HEK293T (cell line): ENCODE measurements at regions not wholly inside any gene's neighbourhood (a gene's known extent, or its start where the extent isn't known, plus 50 kb on each side); places are given as distances from the start of the nearest gene placed in this dataset.

Experiments used
- CTCF ChIA-PET: fragments of 350-600 bp; formaldehyde crosslinking; extraction: SDS; loops from one replicate; lab custom pipeline; 2021; ENCODE audit warnings: antibody characterized with exemption, inconsistent platforms; lab: Yijun Ruan, JAX
- POLR2A ChIA-PET: fragments of 350-600 bp; formaldehyde crosslinking; extraction: SDS; loops from one replicate; lab custom pipeline; 2020; ENCODE audit warnings: antibody characterized with exemption, inconsistent platforms; lab: Yijun Ruan, JAX
- DNase-seq: peaks from one replicate; pipeline ENCODE4 v3.0.0; 2012; ENCODE audit warnings: mixed read lengths; ENCODE audit errors: extremely low spot score
- ARNT ChIP-seq: fragments of 450-650 bp; IDR thresholded peaks from 2 replicates; pipeline ENCODE4 v1.6.1; 2017; ENCODE audit warnings: mild to moderate bottlenecking
- BHLHE40 ChIP-seq: fragments of 450-650 bp; IDR thresholded peaks from 2 replicates; pipeline ENCODE4 v1.6.1; 2016; ENCODE audit warnings: mild to moderate bottlenecking, moderate library complexity, borderline replicate concordance
- CTBP1 ChIP-seq: fragments of 450-650 bp; IDR thresholded peaks from 2 replicates; pipeline ENCODE4 v1.6.1; 2016; ENCODE audit warnings: borderline replicate concordance
- ELF4 ChIP-seq: fragments of 450-650 bp; IDR thresholded peaks from 2 replicates; pipeline ENCODE4 v1.6.1; 2017; ENCODE audit warnings: antibody characterized with exemption
- FOXA1 ChIP-seq: fragments of 450-650 bp; IDR thresholded peaks from 2 replicates; pipeline ENCODE4 v1.6.1; 2016; ENCODE audit warnings: mild to moderate bottlenecking
- FOXK2 ChIP-seq: fragments of 450-650 bp; IDR thresholded peaks from 2 replicates; pipeline ENCODE4 v1.6.1; 2016; ENCODE audit warnings: mild to moderate bottlenecking
- FOXM1 ChIP-seq: fragments of 450-650 bp; IDR thresholded peaks from 2 replicates; pipeline ENCODE4 v1.6.1; 2017; ENCODE audit warnings: mild to moderate bottlenecking, borderline replicate concordance
- HDGF ChIP-seq: fragments of 450-650 bp; IDR thresholded peaks from 2 replicates; pipeline ENCODE4 v1.6.1; 2017; ENCODE audit warnings: antibody characterized with exemption, borderline replicate concordance
- L3MBTL2 ChIP-seq: fragments of 450-650 bp; conservative IDR thresholded peaks from 2 replicates; pipeline ENCODE4 v1.6.1; 2016; ENCODE audit warnings: mild to moderate bottlenecking
- LEF1 ChIP-seq: fragments of 450-650 bp; IDR thresholded peaks from 2 replicates; pipeline ENCODE4 v1.6.1; 2017; ENCODE audit warnings: mild to moderate bottlenecking, borderline replicate concordance
- NFRKB ChIP-seq: fragments of 450-650 bp; IDR thresholded peaks from 2 replicates; pipeline ENCODE4 v1.6.1; 2016; ENCODE audit warnings: mild to moderate bottlenecking, moderate library complexity
- SP1 ChIP-seq: fragments of 450-650 bp; IDR thresholded peaks from 2 replicates; pipeline ENCODE4 v1.6.1; 2017
- SUZ12 ChIP-seq: fragments of 450-650 bp; IDR thresholded peaks from 2 replicates; pipeline ENCODE4 v1.6.1; 2016; ENCODE audit warnings: mild to moderate bottlenecking
- TARDBP ChIP-seq: fragments of 450-650 bp; IDR thresholded peaks from 2 replicates; pipeline ENCODE4 v1.6.1; 2016
- ZNF384 ChIP-seq: fragments of 450-650 bp; IDR thresholded peaks from 2 replicates; pipeline ENCODE4 v1.6.1; 2016
- TF ChIP-seq, protein P1 (sequence below): fragments of 450-650 bp; IDR thresholded peaks from 2 replicates; pipeline ENCODE4 v1.6.1; 2016

DNA sequence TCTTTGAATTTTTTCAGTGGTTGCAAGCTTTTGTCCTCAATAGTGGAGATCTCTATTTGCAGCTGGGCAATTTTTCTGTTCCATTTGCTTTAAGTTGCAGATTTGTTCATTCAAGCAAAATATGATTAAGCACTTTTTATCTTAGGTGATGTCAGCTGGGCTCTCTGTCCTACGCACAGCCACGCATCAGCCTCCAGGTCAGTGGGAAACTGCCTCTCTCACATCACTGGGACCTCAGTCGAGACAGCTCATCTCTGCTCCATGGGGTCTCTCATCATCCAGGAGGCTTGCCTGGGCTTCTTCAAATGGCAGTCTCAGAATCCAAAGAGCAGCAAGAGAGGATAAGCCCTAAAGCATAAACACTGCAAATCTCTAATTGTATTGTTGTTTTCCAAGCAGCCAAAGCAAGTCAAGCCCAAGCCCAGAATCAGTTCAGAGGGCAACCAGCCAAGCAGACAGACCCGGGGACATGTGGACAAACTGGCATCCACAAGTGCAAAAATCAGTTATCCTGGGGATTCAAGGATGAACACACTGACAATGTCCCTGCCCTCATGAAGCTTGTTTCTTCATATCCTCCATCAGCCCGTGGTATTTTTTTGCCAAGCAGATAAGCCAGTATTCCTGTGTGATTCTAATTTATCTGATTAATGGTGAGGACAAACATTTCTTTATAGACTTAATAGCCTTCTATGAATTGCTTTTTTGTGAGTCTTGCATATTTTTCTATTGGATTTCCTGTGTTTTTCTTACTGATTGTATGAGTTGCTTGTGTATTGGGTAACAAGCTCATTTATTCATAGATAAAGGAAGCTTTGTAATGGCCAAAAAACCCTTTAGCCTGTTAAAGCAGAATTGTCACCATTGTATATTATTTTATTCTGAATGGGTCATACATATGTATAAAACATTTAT lies 262.5 kb downstream of the GXYLT1 start:
- POLR2A ChIA-PET = no interaction called here
- CTCF ChIA-PET = no interaction called here
- TF ChIP-seq FOXM1 = no peak
- TF ChIP-seq, protein P1, sequence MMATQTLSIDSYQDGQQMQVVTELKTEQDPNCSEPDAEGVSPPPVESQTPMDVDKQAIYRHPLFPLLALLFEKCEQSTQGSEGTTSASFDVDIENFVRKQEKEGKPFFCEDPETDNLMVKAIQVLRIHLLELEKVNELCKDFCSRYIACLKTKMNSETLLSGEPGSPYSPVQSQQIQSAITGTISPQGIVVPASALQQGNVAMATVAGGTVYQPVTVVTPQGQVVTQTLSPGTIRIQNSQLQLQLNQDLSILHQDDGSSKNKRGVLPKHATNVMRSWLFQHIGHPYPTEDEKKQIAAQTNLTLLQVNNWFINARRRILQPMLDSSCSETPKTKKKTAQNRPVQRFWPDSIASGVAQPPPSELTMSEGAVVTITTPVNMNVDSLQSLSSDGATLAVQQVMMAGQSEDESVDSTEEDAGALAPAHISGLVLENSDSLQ = no peak
- TF ChIP-seq HDGF = no peak
- no peak for DNase-seq

DNA sequence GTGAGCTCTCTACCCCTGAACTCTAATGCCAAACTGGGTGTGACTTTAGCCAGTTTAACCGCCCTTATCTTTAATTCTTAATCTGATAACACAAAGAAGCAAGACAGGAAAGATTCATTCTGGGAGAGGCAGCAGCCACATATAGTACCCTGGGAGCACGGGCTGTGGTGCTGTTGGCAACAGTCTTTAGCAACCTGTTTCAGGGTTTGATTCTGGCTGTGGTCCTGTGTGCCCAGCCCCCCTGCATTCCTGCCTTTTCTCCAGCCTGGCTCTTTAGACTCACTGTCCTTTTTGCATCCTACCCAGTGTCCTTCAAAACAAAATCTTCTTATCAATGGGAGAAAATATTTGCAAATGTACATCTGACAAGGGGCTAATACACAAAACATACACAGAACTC lies 275.2 kb downstream of the GXYLT1 start:
- ChIA-PET POLR2A (no interaction called here), CTCF (no interaction called here)
- no peak for TF ChIP-seq SP1
- TF ChIP-seq ZNF384 = no peak
- no peak for TF ChIP-seq SUZ12
- TF ChIP-seq LEF1 = no peak
- no peak for TF ChIP-seq ARNT
- TF ChIP-seq BHLHE40 = no peak
- no peak for TF ChIP-seq TARDBP
- no peak for DNase-seq

DNA sequence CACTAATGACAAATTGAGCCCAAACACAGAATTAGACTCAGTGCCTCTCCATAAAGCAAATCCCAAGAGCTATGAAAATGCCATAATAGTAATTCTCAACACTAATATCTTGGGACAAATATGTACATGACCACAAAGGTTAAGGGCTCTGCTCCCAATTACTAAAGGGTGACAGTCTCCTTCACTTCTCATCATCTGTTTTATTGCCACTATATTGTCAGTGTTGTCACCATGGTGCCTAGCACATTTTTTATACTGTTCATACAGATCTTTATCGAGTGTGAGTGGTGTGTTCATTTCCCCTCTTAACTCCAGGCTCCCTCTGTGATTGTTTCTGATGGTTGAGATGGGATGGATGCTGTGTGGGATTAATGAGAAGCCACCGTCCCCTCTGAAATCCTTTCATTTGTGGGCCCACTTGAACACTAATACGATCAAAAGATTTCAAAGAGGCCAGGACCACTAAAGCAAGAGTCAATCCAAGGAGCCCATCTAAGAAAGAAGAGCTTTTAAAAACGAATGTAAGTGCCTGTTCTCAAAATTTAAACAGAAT lies 277.7 kb downstream of the GXYLT1 start:
- no peak for DNase-seq
- CTCF ChIA-PET = interaction anchor here (0.5 kb wide), 1 partner anchor 64 kb away, joined by 4 read pairs; no protein-coding TSS in a partner anchor
- POLR2A ChIA-PET = no interaction called here
- no peak for TF ChIP-seq NFRKB
- TF ChIP-seq TARDBP = no peak
- TF ChIP-seq FOXK2 = no peak
- TF ChIP-seq ZNF384 = no peak
- TF ChIP-seq, protein P1 = no peak
- TF ChIP-seq L3MBTL2 = no peak
- no peak for TF ChIP-seq LEF1

DNA sequence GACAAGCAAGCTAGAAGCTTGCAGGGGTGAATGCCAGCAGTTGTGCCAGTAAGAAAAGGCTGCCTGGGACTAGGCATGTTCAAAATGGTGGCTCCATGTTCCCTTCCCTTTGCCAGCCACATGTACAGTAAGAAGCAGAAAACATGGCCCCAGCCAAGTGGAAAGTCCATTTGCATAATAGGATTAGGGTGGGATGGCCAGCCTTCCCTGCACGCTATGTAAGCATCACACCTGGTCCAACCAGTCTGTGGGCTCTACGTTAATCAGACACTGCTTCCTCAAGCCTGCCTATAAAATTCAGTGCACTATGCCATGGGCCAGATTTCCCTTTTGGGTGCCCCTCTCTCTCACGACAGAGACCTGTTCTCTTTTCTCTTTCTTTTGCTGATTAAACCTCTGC lies 288.4 kb downstream of the GXYLT1 start:
- DNase-seq = no peak
- ChIA-PET POLR2A (no interaction called here), CTCF (no interaction called here)
- TF ChIP-seq ZNF384 (no peak), ELF4 (no peak), SP1 (no peak), BHLHE40 (no peak), NFRKB (no peak), CTBP1 (no peak), L3MBTL2 (no peak), ARNT (no peak), FOXM1 (no peak), FOXA1 (no peak), LEF1 (no peak), HDGF (no peak), FOXK2 (no peak), TARDBP (no peak), SUZ12 (no peak)
- TF ChIP-seq, protein P1 = no peak

DNA sequence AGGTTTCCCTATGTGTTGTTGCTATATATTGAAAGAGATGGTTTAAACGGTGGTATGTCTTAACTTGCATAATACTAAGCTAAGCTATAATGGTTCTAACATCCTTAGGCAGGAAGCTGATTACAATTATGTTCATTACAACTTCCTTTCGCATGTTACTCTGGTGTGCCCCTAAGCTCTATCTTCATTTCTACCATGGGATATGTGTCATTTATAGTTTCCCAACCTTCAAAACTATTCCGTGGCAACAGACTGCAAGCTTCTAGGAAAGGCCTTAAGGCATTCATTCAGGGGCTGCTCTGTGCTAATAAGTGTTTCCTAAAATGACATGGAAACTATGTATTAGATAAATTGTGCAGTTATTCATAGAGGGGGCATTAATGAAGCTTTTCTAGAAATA lies 294.6 kb downstream of the GXYLT1 start:
- POLR2A ChIA-PET = no interaction called here
- no peak for TF ChIP-seq HDGF
- TF ChIP-seq ELF4 = no peak
- TF ChIP-seq FOXA1 = no peak
- no peak for TF ChIP-seq ZNF384
- TF ChIP-seq L3MBTL2 = no peak
- DNase-seq = no peak
- CTCF ChIA-PET = no interaction called here

DNA sequence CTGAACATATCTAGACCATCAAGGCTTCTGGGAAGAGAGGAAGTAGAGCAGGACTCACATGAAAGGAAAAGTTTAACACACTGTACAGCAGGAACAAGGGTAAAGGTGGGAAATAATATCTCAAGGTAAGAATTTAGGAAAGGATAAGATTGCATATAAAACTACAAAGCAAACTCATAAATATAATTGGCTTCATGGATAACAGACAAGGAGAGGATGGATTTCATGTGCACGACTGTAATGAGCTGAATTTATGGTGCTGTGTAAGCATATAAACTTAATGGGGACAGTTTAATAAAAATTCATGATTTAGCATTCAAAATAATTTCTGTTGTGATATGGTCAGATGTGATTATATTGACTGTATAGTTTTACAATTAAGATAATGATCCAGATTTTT lies 298.0 kb downstream of the GXYLT1 start:
- ChIA-PET CTCF (no interaction called here), POLR2A (no interaction called here)
- DNase-seq = no peak
- TF ChIP-seq ARNT (no peak), CTBP1 (no peak), FOXK2 (no peak), FOXM1 (no peak), ZNF384 (no peak), SUZ12 (no peak), L3MBTL2 (no peak), SP1 (no peak)
- TF ChIP-seq, protein P1 = peak; percentile 42
